HepG2 (cell line): ENCODE measurements at regions not wholly inside any gene's neighbourhood (a gene's known extent, or its start where the extent isn't known, plus 50 kb on each side); places are given as distances from the start of the nearest gene placed in this dataset.
A peak's percentile ranks its signal among the peaks of the same experiment; 100 is the strongest.

Experiments used
- CREB1 ChIP-seq, 2 experiments: fragments of 450-650 bp in 1 of 2; IDR thresholded peaks; 2 replicates each; pipeline ENCODE4 v1.6.1; 2016 to 2017; ENCODE audit warnings: control low read depth in 1 of 2, mild to moderate bottlenecking in 1 of 2, missing compliant biosample characterization in 1 of 2, missing genetic modification characterization in 1 of 2
- CREM ChIP-seq, 2 experiments: sonication (generic) in 1 of 2; formaldehyde crosslinking in 1 of 2; IDR thresholded peaks; 2 replicates each; pipeline versions ENCODE4 v1.4.0 to v1.6.1; 2016 to 2020; ENCODE audit warnings: antibody characterized with exemption in 1 of 2, mild to moderate bottlenecking in 1 of 2, missing genetic modification reagents in 1 of 2
- EP300 ChIP-seq, 3 experiments: sonication (generic) in 1 of 3; formaldehyde crosslinking in 1 of 3; IDR thresholded peaks; 2 replicates each; pipeline versions ENCODE4 v1.5.1 to v1.6.1; 2011 to 2020; ENCODE audit warnings: low read depth in 2 of 3, low read length in 2 of 3, borderline replicate concordance in 1 of 3, improper control_type of control experiment in 1 of 3, mild to moderate bottlenecking in 1 of 3, missing genetic modification reagents in 1 of 3, moderate library complexity in 1 of 3
- FOSL2 ChIP-seq: sonication (generic); formaldehyde crosslinking; IDR thresholded peaks from 2 replicates; pipeline ENCODE4 v1.4.0; 2020; ENCODE audit warnings: missing genetic modification reagents
- FOXA3 ChIP-seq: IDR thresholded peaks from 2 replicates; pipeline ENCODE4 v1.6.1; 2016; ENCODE audit warnings: missing genetic modification reagents, missing compliant biosample characterization
- HNRNPK ChIP-seq: fragments of 200-400 bp; formaldehyde crosslinking; IDR thresholded peaks from 2 replicates; pipeline ENCODE4 v1.6.1; 2018; ENCODE audit warnings: low read length, low read depth, moderate library complexity, mild to moderate bottlenecking; ENCODE audit not compliant: poor library complexity, severe bottlenecking
- IKZF1 ChIP-seq: fragments of 450-650 bp; IDR thresholded peaks from 2 replicates; pipeline ENCODE4 v1.7.1; 2016
- KLF12 ChIP-seq: sonication (generic); formaldehyde crosslinking; IDR thresholded peaks from 2 replicates; pipeline ENCODE4 v1.4.0; 2020; ENCODE audit warnings: missing genetic modification reagents, borderline replicate concordance
- MAFK ChIP-seq, 2 experiments: IDR thresholded peaks in 1 of 2; conservative IDR thresholded peaks in 1 of 2; 2 replicates each; pipeline ENCODE4 v1.6.1; 2011; ENCODE audit warnings: improper control_type of control experiment in 2 of 2, low read length in 2 of 2
- MEF2D ChIP-seq: sonication (generic); formaldehyde crosslinking; IDR thresholded peaks from 2 replicates; pipeline ENCODE4 v1.5.1; 2020; ENCODE audit warnings: mild to moderate bottlenecking, missing genetic modification reagents
- MIER3 ChIP-seq: IDR thresholded peaks from 2 replicates; pipeline ENCODE4 v1.6.1; 2016; ENCODE audit warnings: missing compliant biosample characterization, borderline replicate concordance
- NFIB ChIP-seq: sonication (generic); formaldehyde crosslinking; IDR thresholded peaks from 2 replicates; pipeline ENCODE4 v1.9.0; 2021; ENCODE audit warnings: missing genetic modification reagents, mild to moderate bottlenecking, borderline replicate concordance
- NFKB2 ChIP-seq: sonication (generic); formaldehyde crosslinking; IDR thresholded peaks from 2 replicates; pipeline ENCODE4 v1.4.0; 2020; ENCODE audit warnings: missing genetic modification reagents, borderline replicate concordance
- PHF5A ChIP-seq: IDR thresholded peaks from one replicate; pipeline ENCODE4 v1.6.1; 2018; ENCODE audit warnings: low read depth, missing genetic modification reagents; ENCODE audit not compliant: unreplicated experiment
- SALL2 ChIP-seq: sonication (generic); formaldehyde crosslinking; IDR thresholded peaks from 2 replicates; pipeline ENCODE4 v1.8.1; 2023; ENCODE audit warnings: mild to moderate bottlenecking, missing genetic modification reagents, inconsistent platforms
- SIX1 ChIP-seq: sonication (generic); formaldehyde crosslinking; IDR thresholded peaks from 2 replicates; pipeline ENCODE4 v1.4.0; 2020; ENCODE audit warnings: missing genetic modification reagents, borderline replicate concordance
- SNAPC2 ChIP-seq: sonication (generic); formaldehyde crosslinking; IDR thresholded peaks from 2 replicates; pipeline ENCODE4 v1.8.1; 2022; ENCODE audit warnings: mild to moderate bottlenecking, missing genetic modification reagents
- TFAP4 ChIP-seq: sonication (generic); IDR thresholded peaks from 2 replicates; pipeline ENCODE4 v1.6.1; 2016; ENCODE audit warnings: low read depth, borderline replicate concordance
- ZNF160 ChIP-seq: sonication (generic); formaldehyde crosslinking; IDR thresholded peaks from 2 replicates; pipeline ENCODE4 v1.8.0; 2022; ENCODE audit warnings: mild to moderate bottlenecking, inconsistent platforms, missing genetic modification reagents
- ZNF17 ChIP-seq: sonication (generic); formaldehyde crosslinking; IDR thresholded peaks from 2 replicates; pipeline ENCODE4 v1.5.0; 2020; ENCODE audit warnings: mild to moderate bottlenecking, missing genetic modification reagents
- ZNF263 ChIP-seq: sonication (generic); formaldehyde crosslinking; IDR thresholded peaks from 2 replicates; pipeline ENCODE4 v1.4.0; 2020; ENCODE audit warnings: missing genetic modification reagents
- ZNF274 ChIP-seq: sonication (generic); formaldehyde crosslinking; IDR thresholded peaks from 2 replicates; pipeline ENCODE4 v1.5.1; 2020; ENCODE audit warnings: mild to moderate bottlenecking, missing genetic modification reagents
- ZNF576 ChIP-seq: sonication (generic); formaldehyde crosslinking; IDR thresholded peaks from 2 replicates; pipeline ENCODE4 v1.4.0; 2020; ENCODE audit warnings: mild to moderate bottlenecking, missing genetic modification reagents
- ZNF577 ChIP-seq: sonication (generic); formaldehyde crosslinking; IDR thresholded peaks from 2 replicates; pipeline ENCODE4 v1.4.0; 2020; ENCODE audit warnings: mild to moderate bottlenecking, low read depth, missing genetic modification reagents, borderline replicate concordance
- ZNF619 ChIP-seq: sonication (generic); formaldehyde crosslinking; IDR thresholded peaks from 2 replicates; pipeline ENCODE4 v1.4.0; 2020; ENCODE audit warnings: mild to moderate bottlenecking, missing genetic modification reagents
- TF ChIP-seq, protein P1 (sequence below): sonication (generic); formaldehyde crosslinking; IDR thresholded peaks from 2 replicates; pipeline ENCODE4 v1.4.0; 2020; ENCODE audit warnings: missing genetic modification reagents

DNA sequence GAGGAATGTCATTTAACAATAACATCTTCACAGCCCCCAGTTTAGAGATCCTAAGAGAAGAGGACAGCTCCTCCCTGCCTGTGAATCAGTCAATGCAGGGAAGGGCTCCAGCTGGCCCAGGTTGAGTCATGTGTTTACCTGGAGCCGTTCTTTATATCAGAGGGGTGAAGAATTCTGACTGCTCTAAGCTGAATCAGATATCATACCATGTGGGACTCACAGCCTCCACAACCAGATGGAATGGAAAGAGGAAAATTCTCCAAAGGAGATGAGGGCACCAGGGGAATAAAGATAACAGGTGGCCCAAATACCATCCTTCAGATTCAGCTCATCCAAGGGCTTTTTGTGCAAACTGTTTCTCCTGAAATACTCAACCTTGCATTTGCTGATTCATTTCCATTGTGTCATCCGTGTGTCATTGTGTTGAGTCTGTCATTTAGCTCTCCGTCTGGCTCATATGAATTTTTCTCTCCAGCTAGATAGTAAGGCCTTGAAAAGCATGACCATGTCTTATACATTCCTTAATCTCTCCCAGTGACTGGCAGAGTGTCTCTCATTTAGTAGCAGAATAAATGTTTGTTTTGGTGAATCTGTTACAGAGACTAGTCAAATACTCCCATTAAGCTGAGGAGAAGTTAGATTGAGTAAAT, 217.9 kb downstream of the RFC3 start (continued):
- TF ChIP-seq, protein P1, sequence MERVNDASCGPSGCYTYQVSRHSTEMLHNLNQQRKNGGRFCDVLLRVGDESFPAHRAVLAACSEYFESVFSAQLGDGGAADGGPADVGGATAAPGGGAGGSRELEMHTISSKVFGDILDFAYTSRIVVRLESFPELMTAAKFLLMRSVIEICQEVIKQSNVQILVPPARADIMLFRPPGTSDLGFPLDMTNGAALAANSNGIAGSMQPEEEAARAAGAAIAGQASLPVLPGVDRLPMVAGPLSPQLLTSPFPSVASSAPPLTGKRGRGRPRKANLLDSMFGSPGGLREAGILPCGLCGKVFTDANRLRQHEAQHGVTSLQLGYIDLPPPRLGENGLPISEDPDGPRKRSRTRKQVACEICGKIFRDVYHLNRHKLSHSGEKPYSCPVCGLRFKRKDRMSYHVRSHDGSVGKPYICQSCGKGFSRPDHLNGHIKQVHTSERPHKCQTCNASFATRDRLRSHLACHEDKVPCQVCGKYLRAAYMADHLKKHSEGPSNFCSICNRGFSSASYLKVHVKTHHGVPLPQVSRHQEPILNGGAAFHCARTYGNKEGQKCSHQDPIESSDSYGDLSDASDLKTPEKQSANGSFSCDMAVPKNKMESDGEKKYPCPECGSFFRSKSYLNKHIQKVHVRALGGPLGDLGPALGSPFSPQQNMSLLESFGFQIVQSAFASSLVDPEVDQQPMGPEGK (CRISPR knock-in tag), result no peak
- no peak for TF ChIP-seq NFKB2 (CRISPR knock-in tag)
- no peak for TF ChIP-seq KLF12 (CRISPR knock-in tag)
- TF ChIP-seq SNAPC2 (CRISPR knock-in tag), result no peak
- TF ChIP-seq HNRNPK, result no peak
- no peak for TF ChIP-seq PHF5A (CRISPR knock-in tag)
- no peak for TF ChIP-seq MIER3 (CRISPR knock-in tag)
- peak; percentile 82 for TF ChIP-seq FOSL2 (CRISPR knock-in tag)
- no peak for TF ChIP-seq SIX1
- 0 out of 4 replicates have a peak, but pooled peaks of 1 of the 2 experiments have one; percentile 10 for TF ChIP-seq EP300 (IDR thresholded peaks at IDR 0.05; ENCODE audit: low read depth in 2 of 2, low read length in 2 of 2)
- no peak for TF ChIP-seq EP300 (CRISPR knock-in tag; IDR thresholded peaks at IDR 0.05; ENCODE audit: borderline replicate concordance)
- TF ChIP-seq CREB1 (IDR thresholded peaks at IDR 0.05), result 0 out of 2 replicates have a peak, but pooled peaks have one; percentile 3
- no peak for TF ChIP-seq CREB1 (CRISPR knock-in tag; IDR thresholded peaks at IDR 0.05)
- no peak for TF ChIP-seq MEF2D (CRISPR knock-in tag)
- TF ChIP-seq CREM (IDR thresholded peaks at IDR 0.05), result no peak
- TF ChIP-seq CREM (CRISPR knock-in tag; IDR thresholded peaks at IDR 0.05), result no peak
- TF ChIP-seq FOXA3 (CRISPR knock-in tag), result peak; percentile 9; the same call in 1 of the 2 replicates
- no peak for TF ChIP-seq ZNF576
- TF ChIP-seq ZNF577, result no peak
- TF ChIP-seq MAFK (conservative IDR thresholded peaks at IDR 0.05 in 1 of 2, IDR thresholded peaks at IDR 0.05 in 1 of 2; ENCODE audit: low read length in 2 of 2), result no peak
- TF ChIP-seq ZNF263 (CRISPR knock-in tag), result no peak
- no peak for TF ChIP-seq ZNF274
- TF ChIP-seq TFAP4, result peak; percentile 72; the same call in 1 of the 2 replicates
- no peak for TF ChIP-seq IKZF1
- TF ChIP-seq ZNF160, result no peak
- TF ChIP-seq SALL2, result no peak
- no peak for TF ChIP-seq NFIB (CRISPR knock-in tag)
- no peak for TF ChIP-seq ZNF619 (CRISPR knock-in tag)
- TF ChIP-seq ZNF17 (CRISPR knock-in tag), result no peak
